T-cell (primary cell): ENCODE measurements at regions not wholly inside any gene's neighbourhood (a gene's known extent, or its start where the extent isn't known, plus 50 kb on each side); places are given as distances from the start of the nearest gene placed in this dataset.

ENCODE experiments used
- ATAC-seq, 4 experiments: fragments of 200-7000 bp in 3 of 4; fragments of 150-1000 bp in 1 of 4; cut with Tn5 transposase; replicated peaks in 1 of 4; 1 replicate in 3 of 4; 2 replicates in 1 of 4; pipeline ENCODE4 v1.10.0; 2021; ENCODE audit warnings: moderate library complexity in 3 of 4, mild to moderate bottlenecking in 2 of 4, moderate number of reproducible peaks in 1 of 4
- CTCF ChIA-PET, 2 donors: fragments of 300-600 bp; sonication (Branson Sonifier 250); formaldehyde crosslinking; loops; one replicate each; lab custom pipeline; 2022; ENCODE audit warnings: antibody characterized with exemption in 2 of 2; lab: Charles Lee
- POLR2A ChIA-PET, 2 donors: fragments of 300-600 bp; sonication (Branson Sonifier 250); formaldehyde crosslinking; loops; one replicate each; lab custom pipeline; 2022; ENCODE audit warnings: antibody characterized with exemption in 2 of 2; lab: Charles Lee
- DNase-seq, 35 experiments: peaks; one replicate each; pipeline versions ENCODE4 v3.0.0 to v3.0.0-alpha.2; 2013 to 2023
- H3K27ac ChIP-seq: one replicate; pipeline ENCODE4 v1.5.1; 2013; ENCODE audit warnings: low read length
- H3K27me3 ChIP-seq, 2 experiments: replicated peaks in 1 of 2; 1 replicate in 1 of 2; 2 replicates in 1 of 2; pipeline versions ENCODE4 v1.6.1 to v1.7.0; 2013; ENCODE audit warnings: low read length in 1 of 2, mixed read lengths in 1 of 2; ENCODE audit not compliant: control insufficient read depth in 2 of 2, insufficient read depth in 2 of 2; ENCODE audit errors: extremely low read depth in 1 of 2
- H3K36me3 ChIP-seq, 2 donors: 1 replicate in 1 of 2; 2 replicates in 1 of 2; pipeline versions ENCODE4 v1.6.1 to v1.7.0; 2013; ENCODE audit warnings: low read length in 1 of 2; ENCODE audit not compliant: control insufficient read depth in 2 of 2, insufficient read depth in 1 of 2; ENCODE audit errors: extremely low read depth in 1 of 2
- H3K4me1 ChIP-seq, 2 experiments: 1 replicate in 1 of 2; 2 replicates in 1 of 2; pipeline versions ENCODE4 v1.6.1 to v1.7.0; 2013; ENCODE audit warnings: low read length in 2 of 2, mixed read lengths in 1 of 2; ENCODE audit not compliant: insufficient read depth in 2 of 2, control insufficient read depth in 1 of 2; ENCODE audit errors: extremely low read depth in 1 of 2
- H3K4me3 ChIP-seq, 2 donors: 1 replicate in 1 of 2; 2 replicates in 1 of 2; pipeline versions ENCODE4 v1.5.1 to v1.7.0; 2013; ENCODE audit warnings: mild to moderate bottlenecking in 2 of 2, low read length in 1 of 2, moderate library complexity in 1 of 2; ENCODE audit not compliant: control insufficient read depth in 1 of 2; ENCODE audit errors: extremely low read depth in 1 of 2
- H3K9me3 ChIP-seq: 2 replicates; pipeline ENCODE4 v1.7.0; 2013
- H3K27ac Mint-ChIP-seq, 2 donors: one replicate each; pipeline ENCODE4 v1.8.0; 2020 to 2021; ENCODE audit warnings: mild to moderate bottlenecking in 2 of 2, mixed read lengths in 2 of 2
- H3K27me3 Mint-ChIP-seq, 2 donors: one replicate each; pipeline ENCODE4 v1.8.0; 2021 to 2022; ENCODE audit warnings: mixed read lengths in 2 of 2
- H3K36me3 Mint-ChIP-seq: one replicate; pipeline ENCODE4 v1.8.0; 2021; ENCODE audit warnings: mixed read lengths
- H3K4me1 Mint-ChIP-seq, 3 donors: one replicate each; pipeline ENCODE4 v1.8.0; 2020 to 2022; ENCODE audit warnings: mixed read lengths in 3 of 3, mild to moderate bottlenecking in 1 of 3
- H3K4me3 Mint-ChIP-seq, 3 donors: one replicate each; pipeline ENCODE4 v1.8.0; 2020 to 2022; ENCODE audit warnings: mild to moderate bottlenecking in 3 of 3, mixed read lengths in 3 of 3, moderate library complexity in 3 of 3
- H3K9me3 Mint-ChIP-seq, 3 donors: one replicate each; pipeline ENCODE4 v1.8.0; 2020 to 2022; ENCODE audit warnings: mixed read lengths in 3 of 3
- WGBS: methylation state at CpG from one replicate; pipeline ENCODE4 v1.1.5; 2013; ENCODE audit warnings: missing lambda C conversion rate; ENCODE audit not compliant: insufficient coverage; 5-methylcytosine and 5-hydroxymethylcytosine counted together

GRCh38 chr5:81848362-81848880 is 97.5 kb upstream of the SSBP2 start:
- POLR2A ChIA-PET, result no interaction called here

GRCh38 chr5:81846301-81846700 is 95.4 kb upstream of the SSBP2 start:
- peaks cover 13 to 18% of the 10 kb centered on the region in 2 experiments for H3K4me1 ChIP-seq
- H3K4me3 ChIP-seq, result no peak overlapping the region
- ChIA-PET POLR2A (interaction anchor here in 1 of 2 donors (0.6 kb wide), 1 partner anchor 50 kb away, joined by 3 read pairs; no protein-coding TSS in a partner anchor), CTCF (interaction anchor here in 1 of 2 donors (0.8 kb wide), 2 partner anchors 11 to 373 kb away, joined by 3 read pairs; no protein-coding TSS in a partner anchor)
- H3K36me3 Mint-ChIP-seq, result no peaks in the 10 kb centered on the region
- no peak overlapping the region for H3K4me3 Mint-ChIP-seq
- no peaks in the 10 kb centered on the region for H3K27me3 Mint-ChIP-seq
- no peak overlapping the region for H3K27ac ChIP-seq
- H3K9me3 Mint-ChIP-seq, result no peaks in the 10 kb centered on the region
- no peaks in the 10 kb centered on the region for H3K9me3 ChIP-seq
- H3K4me1 Mint-ChIP-seq, result peaks cover 17 to 18% (median 17%) of the 10 kb centered on the region in 3 donors
- H3K36me3 ChIP-seq, result no peaks in the 10 kb centered on the region
- no peaks in the 10 kb centered on the region for H3K27me3 ChIP-seq
- no peak overlapping the region for H3K27ac Mint-ChIP-seq
- DNase-seq, result no peak
- no CpG with 5 or more reads among the region's 1 CpG for WGBS
- no peak for ATAC-seq

More at GRCh38 chr5:81848362-81848880, 97.5 kb upstream of the SSBP2 start:
- Mint-ChIP-seq H3K9me3 (no peaks in the 10 kb centered on the region), H3K27me3 (no peaks in the 10 kb centered on the region), H3K4me3 (no peak overlapping the region), H3K4me1 (peaks cover 34 to 36% (median 35%) of the 10 kb centered on the region in 3 donors), H3K36me3 (no peaks in the 10 kb centered on the region), H3K27ac (no peak overlapping the region)
- H3K27me3 ChIP-seq, result no peaks in the 10 kb centered on the region
- WGBS, result no CpG with 5 or more reads among the region's 1 CpG
- H3K4me3 ChIP-seq, result no peak overlapping the region
- H3K27ac ChIP-seq, result no peak overlapping the region
- no peaks in the 10 kb centered on the region for H3K9me3 ChIP-seq
- peaks cover 20 to 31% of the 10 kb centered on the region in 2 experiments for H3K4me1 ChIP-seq
- CTCF ChIA-PET, result no interaction called here
- DNase-seq, result no peak
- H3K36me3 ChIP-seq, result no peaks in the 10 kb centered on the region
- no peak for ATAC-seq

- ATAC-seq (no peak), DNase-seq (no peak)
- ChIA-PET CTCF (interaction anchor here in 1 of 2 donors (0.6 to 0.9 kb wide), 2 partner anchors 13 to 558 kb away, joined by 3 read pairs; no protein-coding TSS in a partner anchor), POLR2A (no interaction called here)
- Histone ChIP-seq H3K27me3 (no peaks in the 10 kb centered on the region), H3K36me3 (no peaks in the 10 kb centered on the region), H3K9me3 (no peaks in the 10 kb centered on the region), H3K4me3 (no peak overlapping the region), H3K4me1 (peaks cover 0 to under 1% of the 10 kb centered on the region in 2 experiments), H3K27ac (no peak overlapping the region)
- H3K4me3 Mint-ChIP-seq, result no peak overlapping the region
- H3K27me3 Mint-ChIP-seq, result no peaks in the 10 kb centered on the region
- H3K36me3 Mint-ChIP-seq, result no peaks in the 10 kb centered on the region
- no peaks in the 10 kb centered on the region for H3K9me3 Mint-ChIP-seq
- H3K4me1 Mint-ChIP-seq, result peaks cover 0 to 1% (median under 1%) of the 10 kb centered on the region in 3 donors
- no CpG with 5 or more reads among the region's 2 CpGs for WGBS
- H3K27ac Mint-ChIP-seq, result no peak overlapping the region
Observed at GRCh38 chr5:81843845-81844244, 92.9 kb upstream of the SSBP2 start.

GRCh38 chr5:81842795-81843398 is 92.0 kb upstream of the SSBP2 start:
- CTCF ChIA-PET, result interaction anchor here in 1 of 2 donors (0.6 kb wide), 1 partner anchor 557 kb away, joined by 3 read pairs; no protein-coding TSS in a partner anchor

GRCh38 chr5:81839034-81839433 is 88.1 kb upstream of the SSBP2 start:
- peaks cover 0 to 3% of the 10 kb centered on the region in 2 experiments for H3K4me1 ChIP-seq
- ChIA-PET POLR2A (no interaction called here), CTCF (interaction anchor here (0.8 to 1.5 kb wide), 7 partner anchors 11 to 332 kb away, joined by 3 to 6 read pairs (median 4); no protein-coding TSS in a partner anchor)
- H3K4me3 Mint-ChIP-seq, result no peak overlapping the region
- H3K27ac ChIP-seq, result no peak overlapping the region
- no peaks in the 10 kb centered on the region for H3K27me3 ChIP-seq
- no peaks in the 10 kb centered on the region for H3K9me3 ChIP-seq
- no peak for ATAC-seq
- H3K27ac Mint-ChIP-seq, result no peak overlapping the region
- H3K4me1 Mint-ChIP-seq, result peaks cover 6 to 10% (median 8%) of the 10 kb centered on the region in 3 donors
- no peaks in the 10 kb centered on the region for H3K36me3 ChIP-seq
- no peaks in the 10 kb centered on the region for H3K27me3 Mint-ChIP-seq
- DNase-seq, result no peak
- no peaks in the 10 kb centered on the region for H3K9me3 Mint-ChIP-seq
- H3K4me3 ChIP-seq, result no peak overlapping the region
- WGBS, result no CpG with 5 or more reads among the region's 3 CpGs
- H3K36me3 Mint-ChIP-seq, result no peaks in the 10 kb centered on the region

More at GRCh38 chr5:81842795-81843398, 92.0 kb upstream of the SSBP2 start:
- Histone ChIP-seq H3K4me1 (peaks cover 0 to 3% of the 10 kb centered on the region in 2 experiments), H3K36me3 (no peaks in the 10 kb centered on the region), H3K9me3 (no peaks in the 10 kb centered on the region), H3K27me3 (no peaks in the 10 kb centered on the region), H3K27ac (no peak overlapping the region), H3K4me3 (no peak overlapping the region)
- H3K36me3 Mint-ChIP-seq, result no peaks in the 10 kb centered on the region
- ATAC-seq (no peak), DNase-seq (no peak)
- POLR2A ChIA-PET, result no interaction called here
- no peak overlapping the region for H3K4me3 Mint-ChIP-seq
- no peaks in the 10 kb centered on the region for H3K9me3 Mint-ChIP-seq
- 75% methylated on average over 2 of the region's 6 CpGs for WGBS
- H3K27me3 Mint-ChIP-seq, result no peaks in the 10 kb centered on the region
- no peak overlapping the region for H3K27ac Mint-ChIP-seq
- peaks cover 6 to 10% (median 8%) of the 10 kb centered on the region in 3 donors for H3K4me1 Mint-ChIP-seq

- peak in 13 of 35 experiments; percentile 12 to 63 (median 24) for DNase-seq
- no CpG with 5 or more reads among the region's 2 CpGs for WGBS
Observed at GRCh38 chr5:81838307-81838906, 87.5 kb upstream of the SSBP2 start.

More at GRCh38 chr5:81838307-81838906, 87.5 kb upstream of the SSBP2 start:
- no peaks in the 10 kb centered on the region for H3K36me3 ChIP-seq
- Mint-ChIP-seq H3K4me3 (no peak overlapping the region), H3K27me3 (no peaks in the 10 kb centered on the region), H3K4me1 (peaks cover 6 to 10% (median 8%) of the 10 kb centered on the region in 3 donors), H3K36me3 (no peaks in the 10 kb centered on the region), H3K9me3 (no peaks in the 10 kb centered on the region), H3K27ac (peak overlapping the region; percentile 12 to 23)
- no peak overlapping the region for H3K4me3 ChIP-seq
- ChIA-PET POLR2A (no interaction called here), CTCF (interaction anchor here (0.6 to 1.5 kb wide), 10 partner anchors 10 to 487 kb away, joined by 3 to 6 read pairs (median 4); no protein-coding TSS in a partner anchor)
- peaks cover 0 to 3% of the 10 kb centered on the region in 2 experiments for H3K4me1 ChIP-seq
- no peak overlapping the region for H3K27ac ChIP-seq
- H3K27me3 ChIP-seq, result no peaks in the 10 kb centered on the region
- peak; percentile 72 to 86 (median 82) for ATAC-seq
- no peaks in the 10 kb centered on the region for H3K9me3 ChIP-seq
